Mesenchymal stem cell (in vitro differentiated cells and primary cell): ENCODE measurements at regions not wholly inside any gene's neighbourhood (a gene's known extent, or its start where the extent isn't known, plus 50 kb on each side); places are given as distances from the start of the nearest gene placed in this dataset.

Source experiments
- DNase-seq: peaks from one replicate; pipeline ENCODE4 v3.0.0-alpha.2; 2013
- H2AFZ ChIP-seq: one replicate; pipeline ENCODE4 v1.6.1; 2013; ENCODE audit warnings: low read depth, mild to moderate bottlenecking, control low read depth, inconsistent platforms, low read length, moderate library complexity
- H2AK5ac ChIP-seq: 2 replicates; pipeline ENCODE4 v1.6.1; 2013; ENCODE audit warnings: low read length, moderate library complexity, mild to moderate bottlenecking, inconsistent platforms; ENCODE audit not compliant: severe bottlenecking
- H2BK120ac ChIP-seq: one replicate; pipeline ENCODE4 v1.6.1; 2013; ENCODE audit warnings: low read depth, mild to moderate bottlenecking, inconsistent platforms, low read length, moderate library complexity
- H2BK12ac ChIP-seq, 2 experiments: one replicate each; pipeline ENCODE4 v1.6.1; 2013; ENCODE audit warnings: inconsistent platforms in 2 of 2, low read length in 2 of 2, mild to moderate bottlenecking in 2 of 2, moderate library complexity in 2 of 2, control low read depth in 1 of 2
- H2BK15ac ChIP-seq: one replicate; pipeline ENCODE4 v1.6.1; 2013; ENCODE audit warnings: mild to moderate bottlenecking, low read depth, inconsistent platforms; ENCODE audit not compliant: poor library complexity, severe bottlenecking
- H2BK5ac ChIP-seq: 2 replicates; pipeline ENCODE4 v1.6.1; 2013; ENCODE audit warnings: low read depth, mild to moderate bottlenecking, low read length, control low read depth, inconsistent platforms; ENCODE audit not compliant: poor library complexity, severe bottlenecking
- H3K14ac ChIP-seq, 2 experiments: one replicate each; pipeline ENCODE4 v1.6.1; 2013; ENCODE audit warnings: inconsistent platforms in 2 of 2, low read length in 2 of 2, control low read depth in 1 of 2, mild to moderate bottlenecking in 1 of 2, moderate library complexity in 1 of 2
- H3K18ac ChIP-seq, 2 experiments: one replicate each; pipeline ENCODE4 v1.6.1; 2013; ENCODE audit warnings: inconsistent platforms in 2 of 2, low read length in 2 of 2, control low read depth in 1 of 2, low read depth in 1 of 2, mild to moderate bottlenecking in 1 of 2
- H3K23ac ChIP-seq, 2 experiments: one replicate each; pipeline ENCODE4 v1.6.1; 2013; ENCODE audit warnings: inconsistent platforms in 2 of 2, low read length in 2 of 2, mild to moderate bottlenecking in 2 of 2, moderate library complexity in 2 of 2, control low read depth in 1 of 2
- H3K27ac ChIP-seq: 2 replicates; pipeline ENCODE4 v1.5.1; 2013; ENCODE audit warnings: mild to moderate bottlenecking, moderate library complexity, low read length, control low read depth, inconsistent platforms; ENCODE audit not compliant: poor library complexity, severe bottlenecking
- H3K27me3 ChIP-seq, 2 experiments: 2 replicates each; pipeline versions ENCODE4 v1.6.1 to v1.7.0; 2013; ENCODE audit warnings: low read length in 2 of 2, mild to moderate bottlenecking in 2 of 2, moderate library complexity in 2 of 2, control low read depth in 1 of 2, inconsistent platforms in 1 of 2; ENCODE audit not compliant: control insufficient read depth in 1 of 2, insufficient read depth in 1 of 2
- H3K36me3 ChIP-seq, 2 experiments: 2 replicates each; pipeline versions ENCODE4 v1.6.1 to v1.7.0; 2013; ENCODE audit warnings: low read length in 2 of 2, control low read depth in 1 of 2, inconsistent platforms in 1 of 2, low read depth in 1 of 2, mild to moderate bottlenecking in 1 of 2; ENCODE audit not compliant: insufficient read depth in 2 of 2, control insufficient read depth in 1 of 2
- H3K4ac ChIP-seq, 2 experiments: one replicate each; pipeline ENCODE4 v1.6.1; 2013; ENCODE audit warnings: inconsistent platforms in 2 of 2, low read length in 2 of 2, mild to moderate bottlenecking in 2 of 2, moderate library complexity in 2 of 2, control low read depth in 1 of 2, low read depth in 1 of 2
- H3K4me1 ChIP-seq: 2 replicates; pipeline ENCODE4 v1.6.1; 2013; ENCODE audit warnings: low read depth, low read length, control low read depth; ENCODE audit not compliant: control insufficient read depth, insufficient read depth
- H3K4me2 ChIP-seq: 2 replicates; pipeline ENCODE4 v1.6.1; 2013; ENCODE audit warnings: low read length, mild to moderate bottlenecking, inconsistent platforms; ENCODE audit not compliant: poor library complexity, severe bottlenecking
- H3K4me3 ChIP-seq, 2 experiments: 2 replicates each; pipeline versions ENCODE4 v1.5.1 to v1.7.0; 2013; ENCODE audit warnings: low read length in 2 of 2, mild to moderate bottlenecking in 2 of 2, control low read depth in 1 of 2, low read depth in 1 of 2; ENCODE audit not compliant: insufficient read depth in 1 of 2
- H3K79me1 ChIP-seq: replicated peaks from 2 replicates; pipeline ENCODE4 v1.6.1; 2013; ENCODE audit warnings: mild to moderate bottlenecking, control low read depth, low read length, inconsistent platforms; ENCODE audit not compliant: poor library complexity, severe bottlenecking
- H3K9ac ChIP-seq: 2 replicates; pipeline ENCODE4 v1.7.0; 2013; ENCODE audit warnings: mild to moderate bottlenecking, low read length, moderate library complexity
- H3K9me3 ChIP-seq: 2 replicates; pipeline ENCODE4 v1.7.0; 2013; ENCODE audit warnings: mild to moderate bottlenecking, low read length; ENCODE audit not compliant: control insufficient read depth
- H4K8ac ChIP-seq: one replicate; pipeline ENCODE4 v1.6.1; 2013; ENCODE audit warnings: inconsistent platforms, mild to moderate bottlenecking, low read length, moderate library complexity
- H4K91ac ChIP-seq: one replicate; pipeline ENCODE4 v1.6.1; 2013; ENCODE audit warnings: mild to moderate bottlenecking, low read length, inconsistent platforms
- WGBS: methylation state at CpG from one replicate; pipeline ENCODE4 v1.1.7; 2013; ENCODE audit warnings: mixed read lengths; 5-methylcytosine and 5-hydroxymethylcytosine counted together

GRCh38 chr5:152070591-152070990 lies 145.9 kb upstream of the GLRA1 start:
- Histone ChIP-seq H3K23ac (no peak overlapping the region), H3K18ac (no peak overlapping the region)
- 58% methylated on average over 2 of the region's 2 CpGs for WGBS

DNA sequence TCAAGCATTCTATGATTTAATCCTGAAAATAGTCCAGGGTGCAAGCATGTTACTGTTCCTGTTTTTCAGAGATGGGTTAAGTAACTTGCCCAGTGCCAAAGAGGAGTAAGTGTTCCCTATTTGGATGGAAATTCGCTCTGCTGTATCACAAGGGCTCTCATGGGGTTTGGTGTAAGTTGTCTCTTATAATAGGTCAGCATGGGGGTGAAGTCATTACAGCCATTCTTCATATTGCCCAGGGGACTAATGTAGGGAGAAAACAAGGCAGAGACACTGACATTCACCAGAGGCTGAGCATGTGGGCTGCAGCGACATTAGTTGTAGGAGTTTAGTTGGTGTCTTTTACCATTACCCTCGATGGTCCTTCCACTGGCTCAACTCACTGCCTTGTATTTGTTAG lies 142.1 kb upstream of the GLRA1 start:
- no peak overlapping the region for H2BK5ac ChIP-seq
- no peak overlapping the region for H3K18ac ChIP-seq
- no peak overlapping the region for H3K23ac ChIP-seq
- no peak overlapping the region for H3K4me3 ChIP-seq
- no peak overlapping the region for H4K91ac ChIP-seq
- no peaks in the 10 kb centered on the region for H3K79me1 ChIP-seq
- H2AFZ ChIP-seq, result no peak overlapping the region
- no peak overlapping the region for H3K4me2 ChIP-seq
- no peak overlapping the region for H3K27ac ChIP-seq
- H3K4me1 ChIP-seq, result no peaks in the 10 kb centered on the region
- H3K4ac ChIP-seq, result no peak overlapping the region
- H2BK120ac ChIP-seq, result no peak overlapping the region
- no peak overlapping the region for H4K8ac ChIP-seq
- H2AK5ac ChIP-seq, result no peak overlapping the region
- no peak overlapping the region for H2BK15ac ChIP-seq
- H3K9me3 ChIP-seq, result no peaks in the 10 kb centered on the region
- DNase-seq, result no peak
- no peaks in the 10 kb centered on the region for H3K36me3 ChIP-seq
- no peak overlapping the region for H3K14ac ChIP-seq
- no peaks in the 10 kb centered on the region for H3K27me3 ChIP-seq
- no peak overlapping the region for H3K9ac ChIP-seq
- 69% methylated on average over 3 of the region's 3 CpGs for WGBS
- no peak overlapping the region for H2BK12ac ChIP-seq

More at GRCh38 chr5:152070591-152070990, 145.9 kb upstream of the GLRA1 start:
- Histone ChIP-seq H3K4me2 (no peak overlapping the region), H3K9ac (no peak overlapping the region), H3K9me3 (no peaks in the 10 kb centered on the region), H3K27me3 (peaks cover 0 to 4% of the 10 kb centered on the region in 2 experiments), H4K91ac (no peak overlapping the region), H2BK12ac (no peak overlapping the region), H3K4me3 (no peak overlapping the region), H3K14ac (no peak overlapping the region), H3K4ac (no peak overlapping the region), H2BK120ac (no peak overlapping the region), H2AFZ (no peak overlapping the region), H2BK15ac (no peak overlapping the region), H3K79me1 (no peaks in the 10 kb centered on the region), H3K27ac (no peak overlapping the region), H4K8ac (no peak overlapping the region), H2BK5ac (no peak overlapping the region), H3K4me1 (no peaks in the 10 kb centered on the region), H3K36me3 (no peaks in the 10 kb centered on the region), H2AK5ac (no peak overlapping the region)
- DNase-seq, result no peak

- H4K91ac ChIP-seq, result no peak overlapping the region
- H3K36me3 ChIP-seq, result no peaks in the 10 kb centered on the region
- no peak overlapping the region for H2BK12ac ChIP-seq
- H3K23ac ChIP-seq, result no peak overlapping the region
- WGBS, result 89% methylated on average over 1 of the region's 1 CpG
- H3K18ac ChIP-seq, result no peak overlapping the region
- H2BK120ac ChIP-seq, result no peak overlapping the region
- H3K79me1 ChIP-seq, result no peaks in the 10 kb centered on the region
- H3K27me3 ChIP-seq, result no peaks in the 10 kb centered on the region
- H2AFZ ChIP-seq, result no peak overlapping the region
- H2BK5ac ChIP-seq, result no peak overlapping the region
- no peak overlapping the region for H3K27ac ChIP-seq
- no peak overlapping the region for H3K14ac ChIP-seq
- no peak overlapping the region for H2BK15ac ChIP-seq
- H3K4me2 ChIP-seq, result no peak overlapping the region
- no peak overlapping the region for H4K8ac ChIP-seq
- H3K9ac ChIP-seq, result no peak overlapping the region
- H3K4me1 ChIP-seq, result no peaks in the 10 kb centered on the region
- no peak overlapping the region for H3K4me3 ChIP-seq
- DNase-seq, result no peak
- no peak overlapping the region for H2AK5ac ChIP-seq
- H3K9me3 ChIP-seq, result no peaks in the 10 kb centered on the region
- no peak overlapping the region for H3K4ac ChIP-seq
These were observed 138.4 kb upstream of the GLRA1 start for GRCh38 chr5:152063004-152063403.

GRCh38 chr5:152061095-152061494 lies 136.4 kb upstream of the GLRA1 start:
- H3K23ac ChIP-seq, result no peak overlapping the region
- H3K36me3 ChIP-seq, result no peaks in the 10 kb centered on the region
- no peak overlapping the region for H3K14ac ChIP-seq
- 85% methylated on average over 1 of the region's 2 CpGs for WGBS
- no peak overlapping the region for H2BK5ac ChIP-seq
- no peak overlapping the region for H2AK5ac ChIP-seq
- no peak overlapping the region for H4K91ac ChIP-seq
- H2AFZ ChIP-seq, result no peak overlapping the region
- no peak overlapping the region for H2BK120ac ChIP-seq
- no peak for DNase-seq
- H3K18ac ChIP-seq, result no peak overlapping the region
- H3K79me1 ChIP-seq, result no peaks in the 10 kb centered on the region
- no peak overlapping the region for H3K4me3 ChIP-seq
- H3K4ac ChIP-seq, result no peak overlapping the region
- no peaks in the 10 kb centered on the region for H3K9me3 ChIP-seq
- H3K9ac ChIP-seq, result no peak overlapping the region
- H2BK12ac ChIP-seq, result no peak overlapping the region
- no peaks in the 10 kb centered on the region for H3K27me3 ChIP-seq
- H4K8ac ChIP-seq, result no peak overlapping the region
- no peak overlapping the region for H3K27ac ChIP-seq
- no peak overlapping the region for H3K4me2 ChIP-seq
- H2BK15ac ChIP-seq, result no peak overlapping the region
- no peaks in the 10 kb centered on the region for H3K4me1 ChIP-seq
